K562 (cell line): ENCODE measurements at regions not wholly inside any gene's neighbourhood (a gene's known extent, or its start where the extent isn't known, plus 50 kb on each side); places are given as distances from the start of the nearest gene placed in this dataset.

Experiments used
- ATAC-seq: fragments of 200-7000 bp; cut with Tn5 transposase; 3 replicates; pipeline ENCODE4 v1.9.1; 2020; ENCODE audit warnings: moderate library complexity
- BruUV-seq: library from RNA; stranded (reverse); fragments of 400-500 nt; replicated peaks from 2 replicates; lab custom pipeline; 2021; lab: Mats Ljungman, UMichigan
- CTCF ChIA-PET: fragments of 300-600 bp; formaldehyde crosslinking; extraction: SDS; loops from one replicate; lab custom pipeline; 2021; ENCODE audit warnings: low intra/inter-chr PET ratio; lab: Yijun Ruan, JAX
- POLR2A ChIA-PET: fragments of 300-600, 350-650 bp; sonication (Branson Sonifier 250); formaldehyde crosslinking; extraction: SDS; loops from one replicate; lab custom pipeline; 2021; ENCODE audit warnings: antibody characterized with exemption, inconsistent platforms; lab: Yijun Ruan, JAX
- DNase-seq, 4 experiments: peaks; one replicate each; pipeline versions ENCODE4 v3.0.0 to v3.0.0-alpha.2; 2011 to 2018; ENCODE audit warnings: low spot score in 3 of 4, mixed read lengths in 3 of 4; ENCODE audit errors: extremely low read depth in 1 of 4
- FAIRE-seq: peaks from 2 replicates; lab custom pipeline; 2011; peaks lifted over from hg19 to GRCh38; lab: Jason Lieb, UNC
- H2AFZ ChIP-seq: 2 replicates; pipeline ENCODE4 v1.6.0; 2011; ENCODE audit warnings: low read depth, low read length, control low read depth, inconsistent platforms
- H3K27ac ChIP-seq: fragments of 200-600 bp; 3 replicates; pipeline ENCODE4 v1.8.0; 2011; ENCODE audit warnings: low read depth, mild to moderate bottlenecking, control low read depth, inconsistent platforms, low read length, moderate library complexity, mixed read lengths; ENCODE audit errors: extremely low read depth
- H3K27me3 ChIP-seq, 2 experiments: fragments of 300-600 bp in 1 of 2; 2 replicates in 1 of 2; 3 replicates in 1 of 2; pipeline versions ENCODE4 v1.6.0 to v1.8.0; 2011; ENCODE audit warnings: inconsistent platforms in 2 of 2, low read length in 2 of 2, mild to moderate bottlenecking in 1 of 2, mixed read lengths in 1 of 2, moderate library complexity in 1 of 2; ENCODE audit not compliant: control insufficient read depth in 2 of 2, insufficient read depth in 2 of 2
- H3K36me3 ChIP-seq: fragments of 300-600 bp; 3 replicates; pipeline ENCODE4 v1.8.0; 2011; ENCODE audit warnings: mild to moderate bottlenecking, low read length, inconsistent platforms; ENCODE audit not compliant: control insufficient read depth, insufficient read depth
- H3K4me1 ChIP-seq, 2 experiments: fragments of 200-600 bp in 1 of 2; replicated peaks in 1 of 2; 2 replicates in 1 of 2; 3 replicates in 1 of 2; pipeline versions ENCODE4 v1.5.1 to v1.8.0; 2011; ENCODE audit warnings: inconsistent platforms in 2 of 2, low read length in 2 of 2, mild to moderate bottlenecking in 1 of 2, mixed read lengths in 1 of 2, moderate library complexity in 1 of 2; ENCODE audit not compliant: control insufficient read depth in 2 of 2, insufficient read depth in 2 of 2
- H3K4me2 ChIP-seq: 2 replicates; pipeline ENCODE4 v1.6.1; 2011; ENCODE audit warnings: low read length, control low read depth, inconsistent platforms, mixed read lengths; ENCODE audit not compliant: insufficient read depth
- H3K4me3 ChIP-seq: fragments of 200-600 bp; sonication (generic), shearing (Covaris generic); 2 replicates; pipeline ENCODE4 v1.5.1; 2016; ENCODE audit warnings: control low read depth, inconsistent platforms
- H3K79me2 ChIP-seq: fragments of 200-600 bp; 3 replicates; pipeline ENCODE4 v1.8.0; 2011; ENCODE audit warnings: low read length, inconsistent platforms; ENCODE audit not compliant: control insufficient read depth, insufficient read depth
- H3K9ac ChIP-seq, 2 experiments: 2 replicates each; pipeline versions ENCODE4 v1.6.0 to v1.6.1; 2011; ENCODE audit warnings: low read depth in 2 of 2, low read length in 2 of 2, control low read depth in 1 of 2, inconsistent platforms in 1 of 2, mild to moderate bottlenecking in 1 of 2, mixed read lengths in 1 of 2; ENCODE audit not compliant: insufficient read depth in 1 of 2
- H3K9me1 ChIP-seq: one replicate; pipeline ENCODE4 v1.6.0; 2011; ENCODE audit warnings: inconsistent platforms, mild to moderate bottlenecking, low read length, moderate library complexity; ENCODE audit not compliant: control insufficient read depth, insufficient read depth
- H3K9me3 ChIP-seq: replicated peaks from 2 replicates; pipeline ENCODE4 v1.5.1; 2011; ENCODE audit warnings: low read depth, low read length, inconsistent platforms; ENCODE audit not compliant: control insufficient read depth, insufficient read depth
- H4K20me1 ChIP-seq: replicated peaks from 2 replicates; pipeline ENCODE4 v1.6.1; 2011; ENCODE audit warnings: low read length, inconsistent platforms, mixed read lengths; ENCODE audit not compliant: control insufficient read depth, insufficient read depth
- DNMT1 ChIP-seq: fragments of 450-650 bp; IDR thresholded peaks from 2 replicates; pipeline ENCODE4 v1.6.1; 2016; ENCODE audit warnings: antibody characterized with exemption, mild to moderate bottlenecking
- FOXK1 ChIP-seq: sonication (generic); formaldehyde crosslinking; IDR thresholded peaks from 2 replicates; pipeline ENCODE4 v1.8.0; 2022; ENCODE audit warnings: missing genetic modification reagents, mild to moderate bottlenecking, borderline replicate concordance
- GABPA ChIP-seq: fragments of 200-800 bp; sonication (Bioruptor generic); conservative IDR thresholded peaks from 2 replicates; pipeline ENCODE4 v1.6.1; 2016; ENCODE audit warnings: low read depth, missing genetic modification characterization, missing compliant biosample characterization
- PHTF2 ChIP-seq: fragments of 250-450 bp; sonication (Bioruptor Pico); IDR thresholded peaks from 2 replicates; pipeline ENCODE4 v1.5.0; 2021; ENCODE audit warnings: mild to moderate bottlenecking
- POLR3G ChIP-seq: IDR thresholded peaks from 2 replicates; pipeline ENCODE4 v1.6.1; 2011; ENCODE audit not compliant: insufficient read length, insufficient replicate concordance; ENCODE audit errors: extremely low read depth
- ZNF57 ChIP-seq: fragments of 450-650 bp; formaldehyde crosslinking; IDR thresholded peaks from 2 replicates; pipeline ENCODE4 v1.4.0; 2020; ENCODE audit warnings: mild to moderate bottlenecking, moderate library complexity
- ZZZ3 ChIP-seq: fragments of 450-650 bp; IDR thresholded peaks from 2 replicates; pipeline ENCODE4 v1.6.1; 2016; ENCODE audit warnings: antibody characterized with exemption, mild to moderate bottlenecking, moderate library complexity
- WGBS: fragments of 100-300 bp; shearing (Covaris generic); methylation state at CpG from one replicate; pipeline ENCODE4 v1.1.6; 2016; ENCODE audit warnings: low coverage, mixed read lengths; ENCODE audit not compliant: insufficient coverage; ENCODE audit errors: missing lambda C conversion rate; 5-methylcytosine and 5-hydroxymethylcytosine counted together
- in situ Hi-C: fragments of 300-500 bp; cut with MboI; formaldehyde crosslinking; loops from 4 replicates; pipeline ENCODE4 v1.15.0; 2018; ENCODE audit warnings: inconsistent platforms, mixed read lengths
- intact Hi-C: fragments of 100-400 bp; cut with micrococcal nuclease; formaldehyde crosslinking; loops from 2 replicates; pipeline ENCODE4 v1.14.2; 2022

DNA sequence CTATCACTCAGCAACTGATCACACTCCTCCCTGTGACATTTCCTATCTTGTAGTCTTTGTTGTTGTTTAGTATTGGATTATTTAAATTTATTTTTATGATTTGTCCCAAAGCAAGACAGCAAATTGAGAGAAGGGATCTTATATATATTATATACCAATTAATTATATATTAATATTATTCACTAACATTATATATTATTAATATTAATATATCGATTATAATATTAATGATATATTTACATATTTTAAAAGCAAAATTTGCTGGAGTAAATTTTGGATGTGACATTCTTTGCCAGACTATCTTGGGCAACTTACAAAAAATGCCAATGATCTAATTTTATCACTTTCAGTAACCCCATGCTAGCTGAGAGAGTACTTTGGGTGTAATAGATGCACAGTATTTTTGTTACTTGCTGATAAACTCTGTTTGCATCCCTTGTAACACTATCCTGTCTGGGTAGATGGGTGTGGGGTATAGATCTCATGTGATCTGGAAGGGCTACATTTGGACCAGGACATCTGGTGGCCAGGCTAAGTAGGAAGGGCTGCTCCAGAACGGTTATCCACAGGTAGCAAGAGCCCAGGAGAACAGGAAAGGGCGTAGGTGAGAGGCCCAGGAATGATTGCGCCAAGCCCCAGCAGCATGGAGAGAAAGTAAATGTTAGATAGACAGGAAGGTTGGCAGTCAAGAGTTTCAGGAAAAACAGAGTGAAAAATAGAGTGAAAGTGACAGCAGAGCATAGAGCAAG lies 608.6 kb upstream of the KIRREL3 start:
- no peak for FAIRE-seq
- no peak overlapping the region for H3K9ac ChIP-seq
- no TSS peak for BruUV-seq
- in situ Hi-C loops = no loop called here
- no peaks in the 10 kb centered on the region for H3K4me1 ChIP-seq
- ATAC-seq = no peak
- H3K27ac ChIP-seq = no peak overlapping the region
- no peaks in the 10 kb centered on the region for H3K9me1 ChIP-seq
- TF ChIP-seq ZZZ3 = no peak
- TF ChIP-seq DNMT1 = no peak
- TF ChIP-seq POLR3G = no peak
- TF ChIP-seq ZNF57 = no peak
- no peak for TF ChIP-seq GABPA
- TF ChIP-seq PHTF2 = no peak
- no peak for TF ChIP-seq FOXK1 (CRISPR knock-in tag)
- TF ChIP-seq, all 486 proteins: peak for 0
- intact Hi-C loops = no loop called here
- no peaks in the 10 kb centered on the region for H4K20me1 ChIP-seq
- no peak overlapping the region for H3K4me2 ChIP-seq
- H3K79me2 ChIP-seq = no peaks in the 10 kb centered on the region
- ChIA-PET POLR2A (interaction anchor here (0.6 kb wide), 1 partner anchor 28 kb away, joined by 3 read pairs; no protein-coding TSS in a partner anchor), CTCF (no interaction called here)
- H3K27me3 ChIP-seq = no peaks in the 10 kb centered on the region
- H2AFZ ChIP-seq = no peak overlapping the region
- DNase-seq = no peak
- 0% methylated on average over 4 of the region's 4 CpGs for WGBS
- H3K4me3 ChIP-seq = no peak overlapping the region
- no peaks in the 10 kb centered on the region; the same call in 1 of the 2 replicates for H3K9me3 ChIP-seq
- no peaks in the 10 kb centered on the region for H3K36me3 ChIP-seq
